Uterus (tissue), 2 donors: ENCODE measurements at regions not wholly inside any gene's neighbourhood (a gene's known extent, or its start where the extent isn't known, plus 50 kb on each side); places are given as distances from the start of the nearest gene placed in this dataset.

Source experiments
- CTCF ChIP-seq, 4 experiments: fragments of 200-600 bp in 2 of 4; fragments of 450-650 bp in 2 of 4; sonication (generic) in 2 of 4; IDR thresholded peaks; one replicate each; pipeline ENCODE4 v1.5.1; 2016 to 2019; ENCODE audit warnings: antibody characterized with exemption in 4 of 4, mild to moderate bottlenecking in 2 of 4, moderate library complexity in 1 of 4
- POLR2A ChIP-seq, 2 donors: fragments of 450-650 bp; IDR thresholded peaks; one replicate each; pipeline ENCODE4 v1.6.1; 2016; ENCODE audit warnings: antibody characterized with exemption in 2 of 2, mild to moderate bottlenecking in 1 of 2, moderate library complexity in 1 of 2

DNA sequence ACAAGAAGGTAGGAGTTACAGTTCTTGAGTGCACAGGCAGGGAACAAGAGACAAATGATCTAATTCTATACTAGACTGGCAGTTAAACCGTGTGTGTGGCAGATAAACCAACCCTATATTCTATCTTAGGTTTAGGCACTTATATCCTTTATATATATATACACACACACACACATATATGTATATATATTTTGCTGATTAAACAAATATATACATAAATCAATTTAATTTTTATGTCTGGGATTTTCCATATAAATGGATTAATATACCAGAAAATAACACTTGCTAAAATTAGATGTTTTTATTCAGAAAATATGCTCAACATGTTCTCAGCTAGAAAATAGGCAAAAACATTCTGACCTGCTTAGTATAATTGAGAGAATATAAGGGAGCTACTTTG lies 887.9 kb upstream of the KLHL29 start:
- TF ChIP-seq POLR2A (IDR thresholded peaks at IDR 0.05): no peak
- no peak for TF ChIP-seq CTCF (IDR thresholded peaks at IDR 0.05)
